T-helper 2 cell treated with Interferon-gamma antibody and Interleukin-4, amounts not matched to agents 100 ng/mL and 5 ng/mL, for 36 hours (primary cell): ENCODE measurements at regions not wholly inside any gene's neighbourhood (a gene's known extent, or its start where the extent isn't known, plus 50 kb on each side); places are given as distances from the start of the nearest gene placed in this dataset.

Source experiments
- intact Hi-C: fragments of 100-400 bp; cut with micrococcal nuclease; formaldehyde crosslinking; loops from one replicate; pipeline ENCODE4 v1.15.1; 2023

GRCh38 chr7:124692425-124692824, 73.2 kb downstream of the GPR37 start:
- intact Hi-C loops, result no loop called here

- intact Hi-C loops, result no loop called here
Observed at GRCh38 chr7:124690840-124691239, 74.8 kb downstream of the GPR37 start.

GRCh38 chr7:124689931-124690330, 75.7 kb downstream of the GPR37 start:
- intact Hi-C loops, result no loop called here

- intact Hi-C loops, result no loop called here
Observed at GRCh38 chr7:124689523-124689922, 76.1 kb downstream of the GPR37 start.

- intact Hi-C loops, result no loop called here
Observed at GRCh38 chr7:124688991-124689390, 76.6 kb downstream of the GPR37 start.

- intact Hi-C loops, result no loop called here
Observed at GRCh38 chr7:124686543-124687171, 78.9 kb downstream of the GPR37 start.

GRCh38 chr7:124681946-124682345, 83.6 kb downstream of the GPR37 start:
- intact Hi-C loops, result no loop called here

GRCh38 chr7:124680304-124680703, 85.3 kb downstream of the GPR37 start:
- intact Hi-C loops, result no loop called here

- intact Hi-C loops, result no loop called here
Observed at GRCh38 chr7:124679586-124680225, 85.9 kb downstream of the GPR37 start.

GRCh38 chr7:124679146-124679545, 86.4 kb downstream of the GPR37 start:
- intact Hi-C loops, result no loop called here

- intact Hi-C loops, result no loop called here
Observed at GRCh38 chr7:124674451-124674850, 91.1 kb downstream of the GPR37 start.

- intact Hi-C loops, result no loop called here
Observed at GRCh38 chr7:124672011-124672410, 93.6 kb downstream of the GPR37 start.

GRCh38 chr7:124667312-124668153, 98.1 kb downstream of the GPR37 start:
- intact Hi-C loops, result no loop called here

GRCh38 chr7:124662937-124663336, 102.7 kb downstream of the GPR37 start:
- intact Hi-C loops, result no loop called here

GRCh38 chr7:124662372-124662771, 103.2 kb downstream of the GPR37 start:
- intact Hi-C loops, result no loop called here

GRCh38 chr7:124655990-124656389, 109.6 kb downstream of the GPR37 start:
- intact Hi-C loops, result no loop called here

- intact Hi-C loops, result no loop called here
Observed at GRCh38 chr7:124652237-124652636, 113.4 kb downstream of the GPR37 start.

GRCh38 chr7:124651136-124651535, 114.5 kb downstream of the GPR37 start:
- intact Hi-C loops, result no loop called here

- intact Hi-C loops, result no loop called here
Observed at GRCh38 chr7:124649397-124650014, 116.1 kb downstream of the GPR37 start.

GRCh38 chr7:124647630-124648306, 117.8 kb downstream of the GPR37 start:
- intact Hi-C loops, result no loop called here

- intact Hi-C loops, result no loop called here
Observed at GRCh38 chr7:124645704-124646103, 119.9 kb downstream of the GPR37 start.
